ENCODE measurements at regions not wholly inside any gene's neighbourhood (a gene's known extent, or its start where the extent isn't known, plus 50 kb on each side); places are given as distances from the start of the nearest gene placed in this dataset.

DNA sequence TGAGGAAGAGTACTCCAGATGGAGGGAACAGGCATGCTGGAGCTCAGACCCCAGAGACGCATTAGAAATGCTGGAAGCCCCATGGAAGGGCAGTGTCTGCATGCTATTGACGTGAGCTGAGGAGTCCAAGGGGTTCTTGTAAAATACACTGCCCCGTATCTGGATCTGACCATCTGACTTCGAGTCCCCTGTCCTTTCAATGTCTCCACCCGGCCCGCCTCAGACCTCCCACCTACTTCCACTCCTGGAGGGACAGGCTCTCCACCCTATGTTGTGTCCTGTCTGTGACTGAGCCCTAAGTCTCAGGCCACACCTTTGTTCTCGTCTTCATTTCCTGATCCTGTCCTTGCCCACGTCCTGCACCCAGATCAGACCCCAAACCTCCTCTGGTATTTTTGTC is 496.3 kb downstream of the CDH26 start:
- TF ChIP-seq, protein P1, sequence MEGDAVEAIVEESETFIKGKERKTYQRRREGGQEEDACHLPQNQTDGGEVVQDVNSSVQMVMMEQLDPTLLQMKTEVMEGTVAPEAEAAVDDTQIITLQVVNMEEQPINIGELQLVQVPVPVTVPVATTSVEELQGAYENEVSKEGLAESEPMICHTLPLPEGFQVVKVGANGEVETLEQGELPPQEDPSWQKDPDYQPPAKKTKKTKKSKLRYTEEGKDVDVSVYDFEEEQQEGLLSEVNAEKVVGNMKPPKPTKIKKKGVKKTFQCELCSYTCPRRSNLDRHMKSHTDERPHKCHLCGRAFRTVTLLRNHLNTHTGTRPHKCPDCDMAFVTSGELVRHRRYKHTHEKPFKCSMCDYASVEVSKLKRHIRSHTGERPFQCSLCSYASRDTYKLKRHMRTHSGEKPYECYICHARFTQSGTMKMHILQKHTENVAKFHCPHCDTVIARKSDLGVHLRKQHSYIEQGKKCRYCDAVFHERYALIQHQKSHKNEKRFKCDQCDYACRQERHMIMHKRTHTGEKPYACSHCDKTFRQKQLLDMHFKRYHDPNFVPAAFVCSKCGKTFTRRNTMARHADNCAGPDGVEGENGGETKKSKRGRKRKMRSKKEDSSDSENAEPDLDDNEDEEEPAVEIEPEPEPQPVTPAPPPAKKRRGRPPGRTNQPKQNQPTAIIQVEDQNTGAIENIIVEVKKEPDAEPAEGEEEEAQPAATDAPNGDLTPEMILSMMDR (IDR thresholded peaks at IDR 0.05), result no peak
- no peak for TF ChIP-seq POLR2A (IDR thresholded peaks at IDR 0.05)

Measured in uterus (tissue), 2 donors.